Neural progenitor cell (in vitro differentiated cells): ENCODE measurements at regions not wholly inside any gene's neighbourhood (a gene's known extent, or its start where the extent isn't known, plus 50 kb on each side); places are given as distances from the start of the nearest gene placed in this dataset.

Experiments used
- EZH2 ChIP-seq: fragments of 200-600 bp; sonication (generic); IDR thresholded peaks from 2 replicates; pipeline ENCODE4 v1.6.1; 2017; ENCODE audit warnings: antibody characterized with exemption, mild to moderate bottlenecking, moderate library complexity
- TF ChIP-seq, protein P1 (sequence below): fragments of 200-600 bp; sonication (generic); IDR thresholded peaks from 2 replicates; pipeline ENCODE4 v1.5.1; 2017; ENCODE audit warnings: antibody characterized with exemption, mild to moderate bottlenecking

DNA sequence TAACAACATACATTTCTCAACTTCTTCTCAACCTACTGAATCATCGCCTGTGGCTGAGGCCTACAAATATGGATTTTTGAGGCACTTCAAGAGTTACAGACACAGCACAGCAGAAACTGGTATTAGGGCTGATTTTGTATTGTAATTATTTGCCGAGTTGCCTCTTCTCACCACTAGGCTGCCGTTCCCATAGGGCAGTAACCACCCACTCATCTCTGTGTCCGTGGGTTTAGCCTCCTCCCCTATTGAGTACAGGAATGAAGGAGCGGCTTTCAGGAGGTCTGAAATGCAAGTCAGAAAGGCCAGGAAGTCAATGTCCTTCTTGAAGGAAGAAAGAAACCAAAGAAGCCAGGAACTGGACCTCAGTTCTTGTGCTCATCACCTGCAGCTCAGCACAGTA is 220.8 kb downstream of the MTHFS start:
- TF ChIP-seq, protein P1, sequence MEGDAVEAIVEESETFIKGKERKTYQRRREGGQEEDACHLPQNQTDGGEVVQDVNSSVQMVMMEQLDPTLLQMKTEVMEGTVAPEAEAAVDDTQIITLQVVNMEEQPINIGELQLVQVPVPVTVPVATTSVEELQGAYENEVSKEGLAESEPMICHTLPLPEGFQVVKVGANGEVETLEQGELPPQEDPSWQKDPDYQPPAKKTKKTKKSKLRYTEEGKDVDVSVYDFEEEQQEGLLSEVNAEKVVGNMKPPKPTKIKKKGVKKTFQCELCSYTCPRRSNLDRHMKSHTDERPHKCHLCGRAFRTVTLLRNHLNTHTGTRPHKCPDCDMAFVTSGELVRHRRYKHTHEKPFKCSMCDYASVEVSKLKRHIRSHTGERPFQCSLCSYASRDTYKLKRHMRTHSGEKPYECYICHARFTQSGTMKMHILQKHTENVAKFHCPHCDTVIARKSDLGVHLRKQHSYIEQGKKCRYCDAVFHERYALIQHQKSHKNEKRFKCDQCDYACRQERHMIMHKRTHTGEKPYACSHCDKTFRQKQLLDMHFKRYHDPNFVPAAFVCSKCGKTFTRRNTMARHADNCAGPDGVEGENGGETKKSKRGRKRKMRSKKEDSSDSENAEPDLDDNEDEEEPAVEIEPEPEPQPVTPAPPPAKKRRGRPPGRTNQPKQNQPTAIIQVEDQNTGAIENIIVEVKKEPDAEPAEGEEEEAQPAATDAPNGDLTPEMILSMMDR: no peak
- TF ChIP-seq EZH2: no peak
